ENCODE measurements at regions not wholly inside any gene's neighbourhood (a gene's known extent, or its start where the extent isn't known, plus 50 kb on each side); places are given as distances from the start of the nearest gene placed in this dataset.

GRCh38 chr11:70768346-70769095 is 370.2 kb downstream of the CTTN start:
- Histone ChIP-seq H3K27ac (ENCODE audit: insufficient read length, low read depth, low read length) (no peak overlapping the region), H3K9me3 (ENCODE audit: control insufficient read depth, low read depth, low read length) (no peaks in the 10 kb centered on the region), H4K5ac (ENCODE audit: insufficient read length, low read depth, low read length) (no peak overlapping the region), H2BK120ac (ENCODE audit: low read depth, low read length, poor library complexity, severe bottlenecking) (no peak overlapping the region), H3K79me1 (ENCODE audit: insufficient read depth, low read depth, low read length, poor library complexity, severe bottlenecking) (no peaks in the 10 kb centered on the region), H2BK5ac (ENCODE audit: insufficient read length, low read length) (no peak overlapping the region), H3K4ac (ENCODE audit: low read depth, low read length) (no peak overlapping the region), H2AK5ac (ENCODE audit: insufficient read length, low read length) (no peak overlapping the region), H2BK12ac (ENCODE audit: insufficient read length, low read depth, low read length) (no peak overlapping the region), H3K4me2 (ENCODE audit: insufficient read depth, insufficient read length, low read length) (no peak overlapping the region), H3K9ac (ENCODE audit: extremely low read depth, insufficient read length, low read length) (no peak overlapping the region), H3T11ph (ENCODE audit: low read length) (no peak overlapping the region), H4K91ac (ENCODE audit: insufficient read length, low read depth, low read length) (no peak overlapping the region), H3K79me2 (ENCODE audit: insufficient read depth, low read length) (no peaks in the 10 kb centered on the region; the same call in 1 of the 2 replicates), H3K14ac (ENCODE audit: insufficient read depth, low read length) (no peak overlapping the region), H3K27me3 (ENCODE audit: insufficient read depth, low read length) (no peaks in the 10 kb centered on the region), H4K20me1 (ENCODE audit: control insufficient read depth, insufficient read depth, insufficient read length) (no peaks in the 10 kb centered on the region), H2AFZ (ENCODE audit: low read length) (no peak overlapping the region), H4K8ac (replicated peaks; ENCODE audit: insufficient read length, low read depth, low read length) (no peak overlapping the region), H3K4me1 (ENCODE audit: insufficient read depth, low read length) (peaks cover 3% of the 10 kb centered on the region; the same call in 1 of the 2 replicates), H2BK15ac (ENCODE audit: low read depth, low read length) (no peak overlapping the region), H2BK20ac (ENCODE audit: low read depth, low read length, poor library complexity, severe bottlenecking) (no peak overlapping the region), H3K18ac (ENCODE audit: insufficient read length, low read depth, low read length) (no peak overlapping the region), H3K56ac (ENCODE audit: insufficient read length, low read depth, low read length) (no peak overlapping the region), H3K23ac (ENCODE audit: insufficient read length, low read depth, low read length) (no peak overlapping the region), H3K23me2 (ENCODE audit: insufficient read length, low read depth, low read length, poor library complexity, severe bottlenecking) (no peaks in the 10 kb centered on the region)
- H3K36me3 Mint-ChIP-seq (ENCODE audit: insufficient read depth in 1 of 3, low read depth in 3 of 3) = peaks cover 5 to 13% (median 6%) of the 10 kb centered on the region in 3 experiments; a peak in 5 of 7 replicates
- peaks cover 9 to 11% of the 10 kb centered on the region in 2 experiments for H3K4me1 Mint-ChIP-seq
- H3K27ac Mint-ChIP-seq = no peak overlapping the region
- H3K9me3 Mint-ChIP-seq = peaks cover 0 to 1% of the 10 kb centered on the region in 2 experiments; a peak in 2 of 5 replicates
- no peak for TF ChIP-seq CTCF (conservative IDR thresholded peaks at IDR 0.05)
- DNase-seq = no peak
- WGBS (ENCODE audit: extremely low coverage, insufficient read length, low lambda C conversion rate) = no CpG with 5 or more reads among the region's 10 CpGs
- no peak overlapping the region for H3K4me3 Mint-ChIP-seq
- peaks cover 2% of the 10 kb centered on the region for H3K27me3 Mint-ChIP-seq (ENCODE audit: low read depth)
